GM11168 (cell line): ENCODE measurements at regions not wholly inside any gene's neighbourhood (a gene's known extent, or its start where the extent isn't known, plus 50 kb on each side); places are given as distances from the start of the nearest gene placed in this dataset.

Experiments
- in situ Hi-C: fragments of 300-500 bp; cut with MboI; formaldehyde crosslinking; loops from one replicate; pipeline ENCODE4 v1.12.0; 2022; ENCODE audit warnings: low sequenced_read_pairs; ENCODE audit not compliant: unreplicated experiment

GRCh38 chr14:50055461-50056228 is 60.7 kb downstream of the VCPKMT start:
- in situ Hi-C loops: no loop called here

DNA sequence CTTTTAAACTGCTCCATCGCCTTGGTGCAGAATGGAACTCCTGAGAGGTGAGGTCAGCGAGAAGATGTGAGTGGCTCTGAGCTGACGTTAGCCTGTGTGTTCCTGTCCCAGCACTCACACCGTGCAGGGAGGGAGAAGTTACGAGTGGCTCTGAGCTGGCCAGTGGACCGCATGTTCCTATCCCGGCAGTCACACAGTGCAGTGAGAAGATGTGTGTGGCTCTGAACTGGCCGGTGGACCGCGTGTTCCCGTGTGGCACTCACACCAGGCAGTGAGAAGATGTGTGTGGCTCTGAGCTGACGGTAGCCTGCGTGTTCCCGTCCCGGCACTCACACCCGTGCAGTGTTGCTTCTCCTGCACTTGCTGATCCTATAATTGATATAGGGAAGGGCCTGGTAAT is 59.9 kb downstream of the VCPKMT start:
- in situ Hi-C loops: no loop called here

DNA sequence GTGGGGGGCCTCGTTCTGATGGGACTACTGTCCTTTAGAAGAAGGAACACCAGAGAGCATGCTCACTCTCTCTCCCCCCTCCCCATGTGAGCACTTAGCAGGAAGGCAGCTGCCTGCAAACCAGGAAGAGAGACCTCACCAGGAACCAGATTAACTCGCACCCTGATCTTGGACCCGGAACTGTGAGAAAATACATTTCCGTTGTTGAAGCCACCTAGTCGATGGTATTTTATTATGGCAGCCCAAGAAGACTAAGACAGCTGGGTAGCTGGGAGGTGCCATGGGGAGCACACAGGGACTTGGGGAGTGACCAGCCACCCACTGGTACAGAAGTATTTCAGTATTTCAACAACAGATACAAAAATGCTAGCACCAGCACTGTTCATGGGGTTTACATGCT is 59.0 kb downstream of the VCPKMT start:
- in situ Hi-C loops: no loop called here

DNA sequence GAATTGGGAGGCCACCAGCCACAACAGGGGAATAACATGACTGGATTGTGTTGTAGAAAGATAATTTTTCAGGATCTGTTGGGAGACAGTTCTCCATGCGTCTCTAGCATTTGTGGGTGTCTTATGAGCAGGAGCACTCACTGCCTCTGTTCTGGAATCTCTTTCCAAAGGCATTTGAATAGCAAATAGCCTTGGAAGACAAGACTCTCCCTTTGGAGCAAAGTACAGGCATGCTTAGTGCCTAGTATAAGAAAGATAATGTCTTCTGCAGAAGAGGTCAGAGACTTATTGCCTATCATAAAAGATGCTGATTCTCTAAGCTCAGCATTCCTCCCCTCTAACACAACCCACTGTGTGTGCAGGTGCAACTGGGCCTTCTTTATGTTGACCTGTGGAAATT is 58.3 kb downstream of the VCPKMT start:
- in situ Hi-C loops: no loop called here
